Keratinocyte (primary cell): ENCODE measurements at regions not wholly inside any gene's neighbourhood (a gene's known extent, or its start where the extent isn't known, plus 50 kb on each side); places are given as distances from the start of the nearest gene placed in this dataset.

Source experiments
- DNase-seq: peaks from one replicate; pipeline ENCODE4 v3.0.0-alpha.2; 2011; ENCODE audit warnings: low read depth, missing footprints, low spot score
- FAIRE-seq: peaks from 2 replicates; lab custom pipeline; 2011; peaks lifted over from hg19 to GRCh38; lab: Jason Lieb, UNC
- H2AFZ ChIP-seq: 2 replicates; pipeline ENCODE4 v1.6.0; 2012; ENCODE audit warnings: low read length, control low read depth, inconsistent platforms; ENCODE audit not compliant: control insufficient read depth
- H3K27ac ChIP-seq: 2 replicates; pipeline ENCODE4 v1.5.1; 2011; ENCODE audit warnings: low read length; ENCODE audit not compliant: control insufficient read depth, insufficient read depth
- H3K27me3 ChIP-seq: 3 replicates; pipeline ENCODE4 v1.6.0; 2011; ENCODE audit warnings: low read length; ENCODE audit not compliant: control insufficient read depth, insufficient read depth; ENCODE audit errors: extremely low read depth
- H3K36me3 ChIP-seq, 2 experiments: 2 replicates in 1 of 2; 3 replicates in 1 of 2; pipeline ENCODE4 v1.5.1; 2011; ENCODE audit warnings: low read length in 2 of 2, mild to moderate bottlenecking in 1 of 2; ENCODE audit not compliant: control insufficient read depth in 2 of 2, insufficient read depth in 2 of 2; ENCODE audit errors: extremely low read depth in 1 of 2
- H3K4me1 ChIP-seq: 3 replicates; pipeline ENCODE4 v1.5.1; 2011; ENCODE audit warnings: low read length; ENCODE audit not compliant: control insufficient read depth, insufficient read depth; ENCODE audit errors: extremely low read depth
- H3K4me2 ChIP-seq: 3 replicates; pipeline ENCODE4 v1.6.0; 2011; ENCODE audit warnings: low read depth, low read length; ENCODE audit not compliant: control insufficient read depth, insufficient read depth; ENCODE audit errors: extremely low read depth
- H3K4me3 ChIP-seq, 3 experiments: fragments of 200-600 bp in 1 of 3; sonication (generic) in 1 of 3; 2 replicates in 2 of 3; 3 replicates in 1 of 3; pipeline ENCODE4 v1.5.1; 2011 to 2016; ENCODE audit warnings: low read length in 3 of 3, mild to moderate bottlenecking in 3 of 3, control low read depth in 2 of 3, inconsistent platforms in 1 of 3, low read depth in 1 of 3, mixed read lengths in 1 of 3, mixed run types in 1 of 3, moderate library complexity in 1 of 3; ENCODE audit not compliant: control insufficient read depth in 2 of 3, insufficient read depth in 2 of 3; ENCODE audit errors: extremely low read depth in 1 of 3
- H3K79me2 ChIP-seq: 2 replicates; pipeline ENCODE4 v1.6.0; 2012; ENCODE audit warnings: low read length; ENCODE audit not compliant: control insufficient read depth, insufficient read depth
- H3K9ac ChIP-seq: 3 replicates; pipeline ENCODE4 v1.6.0; 2011; ENCODE audit warnings: low read length; ENCODE audit not compliant: control insufficient read depth, insufficient read depth; ENCODE audit errors: extremely low read depth
- H3K9me1 ChIP-seq: 3 replicates; pipeline ENCODE4 v1.6.0; 2011; ENCODE audit warnings: low read length; ENCODE audit not compliant: control insufficient read depth, insufficient read depth; ENCODE audit errors: extremely low read depth
- H3K9me3 ChIP-seq: 2 replicates; pipeline ENCODE4 v1.5.1; 2012; ENCODE audit warnings: low read depth, low read length; ENCODE audit not compliant: control insufficient read depth
- H4K20me1 ChIP-seq: 3 replicates; pipeline ENCODE4 v1.6.0; 2011; ENCODE audit warnings: low read length; ENCODE audit not compliant: control insufficient read depth, insufficient read depth; ENCODE audit errors: extremely low read depth
- EZH2 ChIP-seq: IDR thresholded peaks from one replicate; pipeline ENCODE4 v1.6.1; 2012; ENCODE audit warnings: inconsistent platforms, mild to moderate bottlenecking, low read length, moderate library complexity
- dilution Hi-C: fragments of 300-500 bp; cut with MboI; formaldehyde crosslinking; loops from one replicate; pipeline ENCODE4 v1.7.0; 2020; ENCODE audit warnings: low sequenced_read_pairs; ENCODE audit not compliant: extremely low pct_ligation_motif_present
- TF ChIP-seq, protein P1 (sequence below), 3 experiments: IDR thresholded peaks in 1 of 3; conservative IDR thresholded peaks in 1 of 3; optimal IDR thresholded peaks in 1 of 3; 2 replicates in 2 of 3; 3 replicates in 1 of 3; pipeline versions ENCODE3 to v1.5.1; 2011; ENCODE audit warnings: low read length in 3 of 3, mild to moderate bottlenecking in 3 of 3, moderate library complexity in 2 of 3, control low read depth in 1 of 3, inconsistent platforms in 1 of 3; ENCODE audit not compliant: insufficient read depth in 2 of 3; ENCODE audit errors: extremely low read depth in 1 of 3

DNA sequence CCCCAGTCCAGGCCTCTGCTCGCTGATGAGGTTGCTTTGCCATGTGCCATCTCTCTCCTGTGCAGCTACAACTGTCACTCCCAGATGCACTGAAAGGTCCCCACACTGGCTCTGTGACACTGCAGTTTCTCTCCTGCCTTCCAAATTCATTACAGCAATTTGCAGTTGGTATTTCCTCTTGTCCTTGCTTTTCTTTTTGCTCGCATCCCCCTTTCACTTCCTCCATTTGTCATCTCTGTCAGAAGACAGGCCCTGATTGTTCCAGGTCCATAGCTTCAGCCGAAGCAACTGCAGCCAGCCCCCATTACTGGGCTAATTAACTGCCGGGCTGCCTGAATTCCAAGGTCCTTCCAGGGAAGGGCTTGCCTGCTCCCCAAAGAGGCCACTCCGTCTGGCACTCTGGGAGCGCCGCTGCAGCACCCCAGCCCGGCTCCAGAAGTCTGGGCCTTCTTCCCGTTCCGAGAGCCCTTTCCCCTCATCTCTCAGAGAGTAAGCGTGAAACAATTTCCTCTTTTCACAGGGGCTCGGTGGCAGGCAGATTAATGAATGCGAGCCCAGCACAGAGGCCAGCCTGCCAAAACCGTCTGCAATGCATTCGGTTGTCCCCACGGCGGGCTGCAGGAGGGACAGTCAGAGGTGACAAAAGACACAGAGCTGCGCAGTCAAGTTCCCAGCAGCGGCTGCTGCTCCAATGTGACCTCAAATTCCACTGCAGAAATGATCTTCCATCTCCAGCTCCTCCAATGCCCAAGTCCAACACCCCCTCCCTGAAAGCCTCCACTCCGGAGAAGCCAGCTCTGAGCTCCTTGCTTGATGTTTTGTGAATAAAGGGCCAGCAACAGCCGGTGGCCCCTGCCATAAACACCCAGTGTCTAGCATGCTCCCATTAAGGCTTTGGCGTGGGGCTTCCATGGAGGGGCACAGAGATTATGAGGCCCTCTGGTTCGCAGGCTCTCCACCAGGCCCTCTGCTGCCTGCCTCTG, 279.4 kb upstream of the HABP2 start:
- Histone ChIP-seq H3K9me1 (no peaks in the 10 kb centered on the region), H3K9ac (no peak overlapping the region), H2AFZ (no peak overlapping the region), H3K4me3 (no peak overlapping the region), H3K79me2 (no peaks in the 10 kb centered on the region), H3K27me3 (no peaks in the 10 kb centered on the region), H3K36me3 (no peaks in the 10 kb centered on the region), H4K20me1 (no peaks in the 10 kb centered on the region), H3K27ac (no peak overlapping the region), H3K9me3 (no peaks in the 10 kb centered on the region), H3K4me1 (no peaks in the 10 kb centered on the region), H3K4me2 (no peak overlapping the region)
- no peak for TF ChIP-seq EZH2
- TF ChIP-seq, protein P1, sequence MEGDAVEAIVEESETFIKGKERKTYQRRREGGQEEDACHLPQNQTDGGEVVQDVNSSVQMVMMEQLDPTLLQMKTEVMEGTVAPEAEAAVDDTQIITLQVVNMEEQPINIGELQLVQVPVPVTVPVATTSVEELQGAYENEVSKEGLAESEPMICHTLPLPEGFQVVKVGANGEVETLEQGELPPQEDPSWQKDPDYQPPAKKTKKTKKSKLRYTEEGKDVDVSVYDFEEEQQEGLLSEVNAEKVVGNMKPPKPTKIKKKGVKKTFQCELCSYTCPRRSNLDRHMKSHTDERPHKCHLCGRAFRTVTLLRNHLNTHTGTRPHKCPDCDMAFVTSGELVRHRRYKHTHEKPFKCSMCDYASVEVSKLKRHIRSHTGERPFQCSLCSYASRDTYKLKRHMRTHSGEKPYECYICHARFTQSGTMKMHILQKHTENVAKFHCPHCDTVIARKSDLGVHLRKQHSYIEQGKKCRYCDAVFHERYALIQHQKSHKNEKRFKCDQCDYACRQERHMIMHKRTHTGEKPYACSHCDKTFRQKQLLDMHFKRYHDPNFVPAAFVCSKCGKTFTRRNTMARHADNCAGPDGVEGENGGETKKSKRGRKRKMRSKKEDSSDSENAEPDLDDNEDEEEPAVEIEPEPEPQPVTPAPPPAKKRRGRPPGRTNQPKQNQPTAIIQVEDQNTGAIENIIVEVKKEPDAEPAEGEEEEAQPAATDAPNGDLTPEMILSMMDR (optimal IDR thresholded peaks at IDR 0.05 in 1 of 3, IDR thresholded peaks at IDR 0.05 in 1 of 3, conservative IDR thresholded peaks at IDR 0.05 in 1 of 3; ENCODE audit: extremely low read depth in 1 of 3, insufficient read depth in 2 of 3, low read length in 3 of 3) = no peak
- no peak for FAIRE-seq
- dilution Hi-C loops = no loop called here
- no peak for DNase-seq

DNA sequence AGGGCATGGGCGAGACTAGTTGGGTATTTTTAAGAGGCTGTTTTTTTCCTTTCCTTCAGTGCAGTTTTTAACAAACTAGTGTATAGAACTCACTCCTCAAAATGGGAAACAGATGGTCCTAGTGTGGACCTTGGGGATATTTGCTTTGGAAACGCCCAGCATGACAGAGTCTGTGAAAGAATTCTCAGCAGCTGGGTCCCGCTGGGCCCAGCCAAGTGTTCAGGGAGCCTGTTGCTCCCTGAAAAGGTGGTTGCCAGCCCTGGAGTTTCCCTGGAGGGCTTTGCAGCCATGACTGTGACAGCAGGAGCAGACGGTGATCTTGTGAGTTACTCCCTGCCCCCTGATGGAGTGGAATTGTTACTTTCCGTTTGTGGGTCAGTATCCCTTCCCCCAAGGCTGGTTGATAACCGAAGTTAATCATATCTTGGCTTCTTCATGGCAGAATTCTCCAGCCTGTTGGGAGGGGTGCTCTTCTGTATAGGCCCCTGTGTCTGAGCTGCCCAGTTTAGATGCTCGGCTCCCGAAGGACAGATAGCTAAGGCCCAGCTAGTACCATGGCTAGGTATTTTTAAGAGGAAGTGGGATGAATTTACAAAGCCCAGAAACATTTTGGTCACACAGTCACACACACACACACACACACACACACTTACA, 278.6 kb upstream of the HABP2 start:
- DNase-seq (no peak), FAIRE-seq (no peak)
- H4K20me1 ChIP-seq = no peaks in the 10 kb centered on the region
- H3K36me3 ChIP-seq = no peaks in the 10 kb centered on the region
- no peak overlapping the region for H3K9ac ChIP-seq
- no peaks in the 10 kb centered on the region for H3K79me2 ChIP-seq
- TF ChIP-seq, protein P1 (optimal IDR thresholded peaks at IDR 0.05 in 1 of 3, IDR thresholded peaks at IDR 0.05 in 1 of 3, conservative IDR thresholded peaks at IDR 0.05 in 1 of 3; ENCODE audit: extremely low read depth in 1 of 3, insufficient read depth in 2 of 3, low read length in 3 of 3) = no peak
- no peak for TF ChIP-seq EZH2
- H3K9me1 ChIP-seq = no peaks in the 10 kb centered on the region
- dilution Hi-C loops = no loop called here
- no peaks in the 10 kb centered on the region for H3K4me1 ChIP-seq
- no peaks in the 10 kb centered on the region for H3K9me3 ChIP-seq
- H3K4me3 ChIP-seq = no peak overlapping the region
- H2AFZ ChIP-seq = no peak overlapping the region
- H3K27me3 ChIP-seq = no peaks in the 10 kb centered on the region
- no peak overlapping the region for H3K4me2 ChIP-seq
- no peak overlapping the region for H3K27ac ChIP-seq
